ENCODE measurements at regions not wholly inside any gene's neighbourhood (a gene's known extent, or its start where the extent isn't known, plus 50 kb on each side); places are given as distances from the start of the nearest gene placed in this dataset.

GRCh38 chr14:65939184-65939583 lies 526.7 kb downstream of the FUT8 start:
- TF ChIP-seq POLR2A (IDR thresholded peaks at IDR 0.05; ENCODE audit: low read length): no peak
- TF ChIP-seq GATA1 (IDR thresholded peaks at IDR 0.05; ENCODE audit: low read depth, low read length): no peak
- no peak for DNase-seq

DNA sequence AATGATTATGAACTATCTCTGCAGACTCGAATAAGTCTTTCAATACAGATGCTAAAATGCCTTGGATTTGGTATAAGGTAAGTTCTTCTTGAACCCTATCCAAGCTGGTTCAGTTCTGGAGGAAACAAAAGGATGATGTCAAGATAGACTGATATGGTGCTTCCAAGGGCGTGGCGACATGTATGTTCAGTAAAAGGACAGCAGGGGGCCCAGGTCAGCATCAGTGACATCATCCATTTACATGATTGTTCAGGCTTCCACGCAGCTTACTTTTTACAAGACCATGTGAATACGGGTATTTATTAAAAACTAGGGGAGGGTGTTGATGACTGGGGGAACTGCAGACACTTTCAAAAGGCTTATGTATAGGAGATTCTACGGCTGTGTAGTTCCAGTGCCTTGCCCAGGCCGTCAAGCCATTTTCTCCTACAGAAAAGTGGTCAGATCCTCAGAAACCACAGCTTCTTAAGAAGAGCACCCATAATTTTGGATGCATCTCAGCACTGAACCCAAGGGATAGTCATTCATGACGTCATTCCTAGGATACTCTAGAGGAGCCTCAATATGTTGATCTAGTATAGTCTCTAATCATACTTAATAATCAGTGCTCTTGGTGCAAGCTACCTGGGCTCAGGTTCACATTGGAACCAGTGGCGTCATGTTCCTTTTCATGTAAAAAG lies 527.7 kb downstream of the FUT8 start:
- peak; percentile 47 to 56 for DNase-seq
- TF ChIP-seq GATA1 (IDR thresholded peaks at IDR 0.05; ENCODE audit: low read depth, low read length) (no peak), POLR2A (IDR thresholded peaks at IDR 0.05; ENCODE audit: low read length) (no peak)

- DNase-seq: no peak
- TF ChIP-seq GATA1 (IDR thresholded peaks at IDR 0.05; ENCODE audit: low read depth, low read length) (no peak), POLR2A (IDR thresholded peaks at IDR 0.05; ENCODE audit: low read length) (no peak)
Measured at GRCh38 chr14:65941091-65941490, 528.6 kb downstream of the FUT8 start.

- TF ChIP-seq GATA1 (IDR thresholded peaks at IDR 0.05; ENCODE audit: low read depth, low read length) (no peak), POLR2A (IDR thresholded peaks at IDR 0.05; ENCODE audit: low read length) (no peak)
- no peak for DNase-seq
Measured at GRCh38 chr14:65943150-65943549, 530.6 kb downstream of the FUT8 start.

DNA sequence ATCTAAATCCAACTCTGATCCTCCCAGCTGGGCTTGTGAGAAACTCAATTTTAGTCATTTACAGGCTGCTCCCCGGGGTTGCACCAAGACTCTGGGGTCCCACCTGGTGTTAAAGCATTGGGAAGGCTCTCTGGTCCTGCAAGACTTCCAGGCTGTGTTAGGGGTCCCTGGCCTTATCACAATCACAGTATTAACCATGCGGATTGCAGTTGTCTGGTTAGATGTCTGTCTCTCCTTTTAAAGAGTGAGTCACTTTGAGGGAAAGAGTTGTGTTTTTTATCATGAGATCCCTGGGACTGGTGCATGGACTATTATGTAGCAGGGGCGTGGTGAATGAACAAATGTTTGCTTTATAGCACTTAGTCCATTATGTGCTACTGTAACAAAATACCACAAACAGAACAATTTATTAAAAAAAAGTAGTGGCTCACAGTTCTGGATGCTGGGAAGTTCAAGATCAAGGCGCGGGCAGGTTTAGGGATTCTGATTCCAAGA lies 531.4 kb downstream of the FUT8 start:
- TF ChIP-seq GATA1 (IDR thresholded peaks at IDR 0.05; ENCODE audit: low read depth, low read length) (no peak), POLR2A (IDR thresholded peaks at IDR 0.05; ENCODE audit: low read length) (no peak)
- DNase-seq: no peak

DNA sequence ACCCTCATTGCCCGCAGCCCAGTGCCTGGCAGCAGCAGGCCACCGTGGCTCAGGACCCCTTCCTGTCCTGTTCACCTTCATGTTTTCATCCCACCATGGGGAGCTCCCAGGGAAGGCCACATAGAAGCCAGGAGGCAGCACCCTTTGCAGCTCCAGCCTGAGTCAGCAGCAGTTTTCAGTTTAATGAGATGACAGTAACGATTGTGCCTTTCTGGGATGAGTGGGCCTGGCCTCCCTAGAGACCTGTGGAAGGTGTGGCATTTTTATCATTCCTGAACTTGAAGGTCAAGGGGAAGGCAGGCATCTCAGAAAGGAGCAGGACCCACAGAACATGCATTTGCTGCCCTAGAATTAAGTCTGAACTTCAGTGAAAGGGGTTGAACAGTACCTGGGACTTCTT lies 532.8 kb downstream of the FUT8 start:
- TF ChIP-seq GATA1 (IDR thresholded peaks at IDR 0.05; ENCODE audit: low read depth, low read length) (no peak), POLR2A (IDR thresholded peaks at IDR 0.05; ENCODE audit: low read length) (no peak)
- no peak for DNase-seq

DNA sequence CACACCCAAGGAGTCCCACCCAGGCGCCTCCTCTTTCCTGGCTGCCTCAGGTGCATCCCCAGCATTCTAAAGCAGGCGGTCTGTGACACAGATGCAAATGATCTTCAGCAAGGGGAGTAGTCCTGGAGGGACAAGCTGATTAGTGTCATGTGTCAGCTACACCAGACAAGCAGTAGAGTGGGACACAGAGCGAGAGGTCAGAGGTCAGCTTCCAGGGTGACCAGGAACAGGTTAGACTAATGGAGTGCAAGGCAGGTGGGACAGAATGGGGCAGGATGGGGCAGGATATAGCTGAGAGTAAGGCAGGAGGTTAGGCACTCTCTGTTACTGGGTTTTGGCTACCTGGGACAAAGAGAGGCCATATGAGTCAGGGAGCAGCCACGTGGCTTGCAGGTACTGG lies 534.0 kb downstream of the FUT8 start:
- no peak for DNase-seq
- TF ChIP-seq POLR2A (IDR thresholded peaks at IDR 0.05; ENCODE audit: low read length) (no peak), GATA1 (IDR thresholded peaks at IDR 0.05; ENCODE audit: low read depth, low read length) (no peak)

GRCh38 chr14:65948302-65948701 lies 535.8 kb downstream of the FUT8 start:
- DNase-seq: no peak
- TF ChIP-seq GATA1 (IDR thresholded peaks at IDR 0.05; ENCODE audit: low read depth, low read length) (no peak), POLR2A (IDR thresholded peaks at IDR 0.05; ENCODE audit: low read length) (no peak)

DNA sequence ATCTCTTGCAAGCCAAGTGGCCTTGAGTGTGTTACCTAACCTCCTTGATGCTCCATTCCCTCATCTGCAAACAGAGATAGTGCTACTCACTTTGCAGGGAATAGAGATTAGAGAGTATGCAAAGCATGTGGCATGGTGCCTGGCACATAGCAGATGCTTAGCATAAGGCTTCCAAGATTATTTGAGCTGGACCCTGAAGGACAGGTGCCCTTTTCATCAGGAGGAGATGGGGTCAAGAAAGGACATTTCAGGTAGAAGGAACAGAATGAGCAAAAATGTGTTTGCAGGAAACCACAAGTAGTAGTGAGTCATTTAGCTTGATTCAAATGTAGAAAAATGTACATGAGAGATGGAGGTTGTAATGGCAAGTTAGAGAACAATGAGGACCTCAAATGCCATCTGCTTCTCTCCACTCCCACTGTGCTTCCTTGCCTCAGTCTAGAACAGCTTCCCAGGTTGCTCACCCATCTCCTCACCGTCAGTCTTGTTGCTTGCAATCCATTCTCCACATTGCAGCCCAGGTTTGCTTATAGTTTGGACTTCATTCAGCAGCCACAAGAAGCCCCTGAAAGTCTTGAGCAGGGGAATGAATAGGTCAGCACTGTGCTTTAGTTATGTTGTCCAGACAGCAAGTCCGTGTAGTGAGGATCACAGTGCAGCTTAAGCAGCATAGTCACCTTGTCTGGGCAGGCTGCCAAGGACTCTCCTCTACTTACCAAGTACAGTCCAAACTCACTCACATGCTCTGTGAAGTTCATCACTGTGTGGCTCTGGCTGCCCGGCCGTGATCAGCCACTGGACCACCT lies 536.3 kb upstream of the CCDC196 start:
- TF ChIP-seq POLR2A (IDR thresholded peaks at IDR 0.05; ENCODE audit: low read length) (no peak), GATA1 (IDR thresholded peaks at IDR 0.05; ENCODE audit: low read depth, low read length) (no peak)
- DNase-seq: peak; percentile 79 to 84

GRCh38 chr14:65954942-65955341 lies 531.2 kb upstream of the CCDC196 start:
- no peak for DNase-seq
- TF ChIP-seq POLR2A (IDR thresholded peaks at IDR 0.05; ENCODE audit: low read length): no peak
- TF ChIP-seq GATA1 (IDR thresholded peaks at IDR 0.05; ENCODE audit: low read depth, low read length): no peak

GRCh38 chr14:65957631-65958205 lies 528.5 kb upstream of the CCDC196 start:
- DNase-seq: no peak
- TF ChIP-seq GATA1 (IDR thresholded peaks at IDR 0.05; ENCODE audit: low read depth, low read length): no peak
- no peak for TF ChIP-seq POLR2A (IDR thresholded peaks at IDR 0.05; ENCODE audit: low read length)

DNA sequence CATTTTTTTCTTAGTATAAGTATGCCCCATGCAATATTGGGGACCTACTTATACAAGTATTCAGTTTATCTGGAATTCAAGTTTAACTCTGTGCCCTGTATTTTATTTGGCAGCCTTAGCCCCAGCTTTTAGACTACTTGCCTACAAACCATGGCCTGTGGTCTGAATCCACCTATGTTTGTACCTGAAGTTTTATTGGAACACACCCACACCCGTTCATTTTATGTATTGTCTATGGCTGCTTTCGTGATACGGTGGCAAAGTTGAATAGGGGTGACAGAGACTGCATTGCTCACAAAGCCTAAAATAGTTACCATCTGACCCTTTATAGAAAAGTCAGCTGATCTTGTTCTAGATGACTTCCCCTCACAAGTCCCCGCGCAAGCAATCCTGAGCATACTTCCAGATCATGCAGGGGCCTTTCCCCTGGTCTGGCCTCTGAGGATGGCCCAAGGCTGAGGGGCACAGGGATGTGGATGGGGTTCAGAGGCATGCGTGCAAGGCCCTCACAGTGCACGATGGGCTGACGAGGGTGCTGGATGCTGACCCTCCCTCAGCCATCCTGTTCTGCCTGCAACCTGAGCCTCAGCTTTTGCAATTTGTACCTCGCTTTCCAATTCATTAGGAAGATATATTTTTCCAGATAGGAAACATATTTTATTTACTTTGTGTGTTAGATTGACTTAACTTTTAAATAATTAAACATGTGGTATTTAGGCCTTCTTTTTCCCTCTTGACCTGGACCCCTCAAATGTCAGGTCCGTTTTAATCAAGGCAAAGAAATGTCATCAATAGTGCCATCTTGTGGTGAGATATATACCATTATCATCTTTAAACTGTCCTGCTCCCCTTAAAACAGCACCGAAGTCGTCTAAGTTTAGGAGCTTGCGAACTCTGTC lies 527.3 kb upstream of the CCDC196 start:
- DNase-seq: peak; percentile 25 to 58
- TF ChIP-seq POLR2A (IDR thresholded peaks at IDR 0.05; ENCODE audit: low read length) (no peak), GATA1 (IDR thresholded peaks at IDR 0.05; ENCODE audit: low read depth, low read length) (no peak)

DNA sequence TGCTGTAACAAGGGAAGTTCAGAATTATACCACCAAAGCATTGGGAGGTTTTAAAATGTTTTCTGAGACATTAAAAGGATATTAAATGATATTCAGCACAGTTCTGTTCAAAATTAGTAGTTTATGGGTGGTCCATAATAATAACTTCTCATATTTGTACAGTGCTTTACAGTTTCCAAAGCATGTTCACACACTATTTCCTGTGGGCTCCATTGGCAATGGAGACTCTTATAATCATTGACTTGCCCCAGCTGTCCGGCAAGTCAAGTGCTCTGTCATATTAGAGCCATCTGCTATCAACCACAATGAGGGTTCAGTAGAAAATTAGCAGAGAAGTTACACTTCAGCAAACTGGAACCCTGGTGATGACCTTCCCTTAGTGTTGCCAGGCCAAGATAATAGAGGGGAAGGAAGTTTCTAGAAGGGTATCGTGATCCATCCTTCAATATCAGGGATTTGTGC lies 526.6 kb upstream of the CCDC196 start:
- no peak for DNase-seq
- TF ChIP-seq GATA1 (IDR thresholded peaks at IDR 0.05; ENCODE audit: low read depth, low read length) (no peak), POLR2A (IDR thresholded peaks at IDR 0.05; ENCODE audit: low read length) (no peak)

Data from erythroblast (primary cell).